Endometrial microvascular endothelial cells (primary cell): ENCODE measurements at regions not wholly inside any gene's neighbourhood (a gene's known extent, or its start where the extent isn't known, plus 50 kb on each side); places are given as distances from the start of the nearest gene placed in this dataset.

Source experiments
- in situ Hi-C: cut with HindIII; loops from 2 replicates; pipeline ENCODE4 v1.10.0; 2017; ENCODE audit warnings: low sequenced_read_pairs, low pct_unique_long_range_greater_than_20kb; ENCODE audit errors: inconsistent ontology term

DNA sequence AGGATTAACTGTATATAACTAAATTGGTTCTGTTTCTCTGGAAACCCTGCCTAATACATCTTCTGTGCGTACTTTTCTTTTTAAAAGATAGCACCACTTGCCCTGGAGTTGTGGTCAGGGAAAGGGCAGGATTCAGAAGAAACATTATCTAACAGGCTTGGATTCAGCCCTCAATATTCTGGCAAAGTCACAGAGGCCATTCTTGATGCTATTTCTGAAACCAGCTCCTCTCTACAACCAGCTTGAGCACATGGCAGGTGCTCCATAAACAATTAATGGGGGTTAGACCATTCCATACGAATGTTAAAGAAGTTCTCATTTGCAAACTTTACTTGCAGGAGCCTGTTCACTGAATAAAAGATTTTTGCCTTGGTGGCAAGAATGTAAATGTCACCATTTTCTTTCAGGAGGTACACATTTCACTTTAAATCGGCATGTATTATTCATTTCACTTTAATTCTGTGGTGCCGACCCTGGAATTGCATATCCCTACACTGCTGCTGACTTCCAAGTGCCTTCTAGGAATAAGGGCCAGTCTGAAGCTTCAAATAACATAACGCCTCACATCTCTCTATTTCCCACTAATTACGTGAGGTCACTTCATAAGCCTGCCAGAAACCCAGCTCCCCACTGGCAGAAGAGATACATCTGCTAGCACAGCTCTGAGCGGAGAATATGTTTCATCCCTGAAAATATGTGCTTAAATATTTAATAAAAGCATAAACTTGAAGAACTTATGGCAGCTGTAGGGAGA lies 248.7 kb downstream of the ADGRG6 start:
- in situ Hi-C loops = no loop called here

GRCh38 chr6:142551274-142551811 lies 249.5 kb downstream of the ADGRG6 start:
- in situ Hi-C loops = no loop called here

- in situ Hi-C loops = no loop called here
Measured at GRCh38 chr6:142558786-142559185, 257.0 kb downstream of the ADGRG6 start.

DNA sequence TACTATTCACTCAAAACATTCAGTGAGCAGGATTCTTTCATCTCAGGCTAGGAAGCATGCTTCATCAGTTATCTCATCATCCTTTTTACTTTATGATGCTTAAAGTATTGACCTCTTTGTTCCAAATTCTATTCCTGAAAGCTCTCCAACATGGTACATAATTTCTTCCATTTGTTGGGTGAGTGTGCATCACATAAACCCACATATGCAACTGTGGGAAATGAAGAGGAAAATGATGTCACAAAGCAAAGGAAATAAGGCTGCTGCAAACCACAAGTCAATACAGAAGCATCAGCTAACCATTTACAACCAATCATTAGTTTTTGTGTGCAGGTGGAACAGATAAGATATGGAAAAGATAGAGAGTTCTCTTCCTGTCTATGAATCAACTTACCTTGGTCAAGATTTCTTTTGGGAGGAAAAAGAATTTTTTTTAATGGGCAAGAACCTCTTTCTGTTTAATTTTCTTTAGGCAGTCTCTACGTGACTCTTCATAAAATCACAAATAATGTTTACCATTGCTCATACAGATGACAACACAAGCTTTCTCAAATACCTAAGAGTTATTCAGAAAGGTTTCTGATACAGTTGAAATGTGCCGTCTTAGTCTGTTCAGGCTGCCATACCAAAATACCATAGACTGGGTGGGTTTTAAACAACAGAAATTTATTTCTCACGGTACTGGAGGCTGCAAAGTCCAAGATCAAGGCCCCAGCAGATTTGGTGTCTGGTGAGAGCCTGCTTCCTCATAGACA lies 259.9 kb downstream of the ADGRG6 start:
- in situ Hi-C loops = no loop called here

DNA sequence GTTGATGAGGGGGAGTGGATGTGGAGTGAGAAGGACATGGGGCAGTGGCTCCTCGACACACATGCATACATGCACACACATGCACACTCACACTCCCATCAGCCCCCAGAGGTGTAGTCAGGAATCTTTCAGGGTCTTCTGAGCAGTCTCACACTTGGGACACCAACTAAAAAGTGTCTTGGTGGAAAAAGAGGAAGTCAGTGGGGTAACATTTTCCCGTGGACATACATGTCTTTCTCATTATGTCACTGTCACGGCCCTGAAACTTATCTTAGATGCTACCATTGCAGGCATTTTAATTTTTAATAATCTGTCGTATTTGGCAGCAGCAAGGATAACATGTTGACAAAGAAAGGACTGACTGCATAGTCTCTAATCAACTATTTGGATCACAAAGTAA lies 261.1 kb downstream of the ADGRG6 start:
- in situ Hi-C loops = no loop called here

DNA sequence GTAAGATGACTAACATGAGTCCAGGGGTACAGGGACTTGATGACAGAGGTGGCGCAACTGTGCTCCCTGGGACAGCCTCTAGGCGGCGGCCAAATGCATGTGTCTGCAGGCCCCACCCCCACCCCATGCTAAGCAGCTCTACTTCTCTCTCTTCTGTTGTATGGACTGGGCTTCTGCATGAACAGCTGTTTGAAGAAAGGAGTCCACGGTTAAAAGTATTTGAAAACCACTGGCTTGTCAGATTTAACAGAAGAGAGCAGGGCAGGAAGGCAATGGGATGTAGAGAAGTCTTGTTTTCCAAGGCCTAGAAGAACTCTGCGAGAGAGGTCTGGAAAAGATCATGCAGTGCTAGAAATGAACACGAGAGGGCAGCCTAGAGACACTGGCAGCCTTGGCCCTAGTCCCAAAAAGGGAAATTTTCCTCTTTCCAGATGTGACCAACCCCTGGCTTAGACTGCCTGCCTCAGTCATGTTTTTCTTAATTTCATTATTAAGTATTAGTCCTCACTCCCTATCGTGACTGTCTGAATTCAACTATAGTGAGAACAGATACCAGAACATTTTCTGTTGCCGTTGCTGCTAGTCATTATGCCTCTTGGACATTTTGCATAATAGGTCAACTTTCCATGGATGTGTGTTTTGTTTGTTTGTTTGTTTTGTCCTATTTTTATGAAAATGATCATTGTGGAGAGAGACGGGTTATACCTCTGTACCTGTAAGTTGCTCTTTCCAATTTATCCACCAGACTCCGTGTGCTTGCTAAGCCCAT lies 265.0 kb downstream of the ADGRG6 start:
- in situ Hi-C loops = no loop called here

DNA sequence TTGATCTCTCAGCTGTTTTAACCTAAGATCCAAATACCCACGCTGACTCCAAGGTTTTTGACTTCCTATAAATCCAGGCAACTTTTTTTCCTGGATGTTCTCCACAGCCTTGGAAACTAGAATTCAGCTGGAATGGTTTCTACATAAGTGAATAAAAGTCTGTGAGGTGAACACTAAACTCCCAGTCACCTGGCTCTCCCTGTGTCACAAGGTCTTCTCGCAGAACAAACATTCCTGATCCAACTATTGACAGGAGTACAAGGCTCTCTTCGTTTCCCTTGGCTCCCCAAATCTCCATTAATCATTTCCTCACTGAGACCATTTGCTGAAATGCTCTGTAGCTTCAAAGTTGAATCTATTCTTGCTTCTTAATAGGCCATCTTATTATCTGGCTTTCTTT lies 265.7 kb downstream of the ADGRG6 start:
- in situ Hi-C loops = no loop called here

DNA sequence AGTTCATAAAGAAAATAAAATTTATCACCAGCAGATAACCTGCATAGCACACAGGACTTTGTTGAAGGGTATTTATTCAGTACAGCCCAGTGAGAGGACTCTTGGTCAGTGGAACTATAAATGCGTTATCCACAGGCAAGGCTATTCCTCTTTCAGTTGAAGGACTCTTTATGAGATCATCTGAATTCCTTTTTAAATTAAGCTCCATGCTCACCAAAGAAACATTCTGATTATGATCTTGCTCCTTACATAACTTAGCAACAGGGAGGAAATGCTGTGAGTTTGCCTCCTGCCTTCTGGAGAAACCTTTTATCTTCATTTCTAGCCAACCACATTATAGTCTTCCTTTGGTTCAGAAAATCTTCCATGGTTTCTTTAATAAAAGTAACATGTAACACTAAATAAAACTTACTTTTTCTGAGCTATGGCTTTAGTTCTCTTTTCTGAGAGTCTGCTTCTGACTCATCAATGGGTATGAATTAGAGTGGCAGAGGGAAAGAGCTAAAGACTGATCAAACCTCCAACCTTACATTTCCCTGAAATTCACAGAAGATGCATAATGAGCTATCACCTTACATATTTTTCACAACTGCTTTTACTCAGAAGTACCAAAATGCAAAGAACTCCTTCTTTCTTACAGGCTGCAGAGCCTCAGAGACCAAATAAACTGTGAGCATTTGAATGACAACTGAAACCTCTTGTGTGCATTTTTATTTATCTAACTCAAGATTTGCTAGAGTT lies 267.2 kb downstream of the ADGRG6 start:
- in situ Hi-C loops = no loop called here

DNA sequence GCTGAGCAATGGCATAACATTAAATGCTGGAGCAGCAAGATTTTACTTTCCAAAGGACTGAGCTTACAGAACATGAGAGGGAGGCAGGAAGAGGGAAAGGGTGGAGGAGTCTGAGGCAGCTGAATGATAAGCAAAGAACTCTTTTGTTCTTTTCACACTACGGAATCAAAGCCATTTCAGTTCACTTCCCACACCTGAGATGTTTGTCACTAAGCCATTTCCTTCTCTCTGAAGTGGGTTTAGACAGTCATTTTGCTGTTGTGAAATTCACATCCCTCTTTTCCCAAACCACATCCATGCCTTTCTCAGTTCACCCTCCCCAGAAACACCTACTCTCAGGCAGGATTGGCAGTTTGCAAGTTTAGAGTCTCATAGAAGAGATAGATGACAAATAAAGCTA lies 267.9 kb downstream of the ADGRG6 start:
- in situ Hi-C loops = no loop called here

- in situ Hi-C loops = no loop called here
Measured at GRCh38 chr6:142570221-142570671, 268.4 kb downstream of the ADGRG6 start.

DNA sequence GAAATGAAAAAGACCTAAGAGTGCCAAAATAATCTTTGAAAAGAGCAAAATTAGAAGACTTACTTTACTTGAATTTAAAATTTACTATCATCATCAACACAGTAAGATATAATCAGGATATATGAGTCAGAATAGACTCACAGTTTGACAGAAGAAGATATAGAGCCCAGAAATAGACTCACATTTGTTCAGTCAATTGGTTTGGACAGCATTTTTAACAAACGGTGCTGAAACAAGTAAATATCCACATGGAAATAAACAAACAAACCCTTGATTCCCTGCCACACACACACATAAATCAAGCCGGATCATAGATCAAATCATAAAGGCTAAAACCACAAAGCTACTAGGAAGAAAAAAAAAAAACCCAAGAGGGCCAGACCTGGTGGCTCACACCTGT lies 291.1 kb downstream of the ADGRG6 start:
- in situ Hi-C loops = no loop called here

GRCh38 chr6:142597836-142598235 lies 296.0 kb downstream of the ADGRG6 start:
- in situ Hi-C loops = no loop called here

- in situ Hi-C loops = no loop called here
Measured at GRCh38 chr6:142601427-142601826, 299.6 kb downstream of the ADGRG6 start.

DNA sequence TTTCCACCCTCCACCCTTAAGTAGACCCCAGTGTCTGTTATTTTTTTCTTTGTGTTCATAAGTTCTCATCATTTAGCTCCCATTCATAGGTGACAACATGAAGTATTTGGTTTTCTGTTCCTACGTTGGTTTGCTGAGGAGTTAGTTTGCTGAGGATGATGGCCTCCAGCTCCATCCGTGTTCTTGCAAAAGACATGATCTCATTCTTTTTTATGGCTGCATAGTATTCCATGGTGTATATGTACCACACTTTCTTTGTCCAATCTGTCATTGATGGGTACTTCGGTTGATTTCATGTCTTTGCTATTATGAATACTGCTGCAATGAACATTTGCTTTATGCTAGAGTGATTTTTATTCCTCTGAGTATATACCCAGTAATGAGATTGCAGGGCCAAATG lies 301.2 kb downstream of the ADGRG6 start:
- in situ Hi-C loops = no loop called here

DNA sequence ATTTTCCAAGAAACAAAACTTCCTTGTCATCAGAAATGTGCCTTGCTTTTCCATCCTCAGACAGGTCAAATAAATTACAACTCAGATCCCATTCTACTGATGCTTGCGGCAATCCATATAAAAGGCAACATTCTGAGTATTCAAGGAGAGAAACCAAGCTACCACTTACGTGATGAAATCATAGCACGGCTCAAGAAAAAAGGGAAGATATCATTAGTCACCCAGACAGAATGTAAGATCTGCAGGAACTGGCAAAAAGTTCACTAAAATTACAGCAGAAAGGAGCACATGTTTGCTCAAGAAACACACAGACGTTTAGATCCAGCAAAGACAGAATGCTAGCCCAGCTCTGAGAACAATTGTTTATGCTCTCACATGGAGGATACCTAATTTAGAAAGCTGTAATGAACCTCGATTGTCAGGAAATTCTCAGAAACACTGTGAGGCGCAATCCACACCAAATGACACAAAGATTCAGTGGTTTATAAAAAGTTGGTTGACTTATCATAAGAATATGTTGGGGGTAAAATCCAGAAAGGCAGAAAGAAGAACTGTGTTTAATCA lies 304.2 kb downstream of the ADGRG6 start:
- in situ Hi-C loops = no loop called here

- in situ Hi-C loops = no loop called here
Measured at GRCh38 chr6:142612956-142613355, 311.1 kb downstream of the ADGRG6 start.

- in situ Hi-C loops = no loop called here
Measured at GRCh38 chr6:142613981-142614380, 312.2 kb downstream of the ADGRG6 start.

DNA sequence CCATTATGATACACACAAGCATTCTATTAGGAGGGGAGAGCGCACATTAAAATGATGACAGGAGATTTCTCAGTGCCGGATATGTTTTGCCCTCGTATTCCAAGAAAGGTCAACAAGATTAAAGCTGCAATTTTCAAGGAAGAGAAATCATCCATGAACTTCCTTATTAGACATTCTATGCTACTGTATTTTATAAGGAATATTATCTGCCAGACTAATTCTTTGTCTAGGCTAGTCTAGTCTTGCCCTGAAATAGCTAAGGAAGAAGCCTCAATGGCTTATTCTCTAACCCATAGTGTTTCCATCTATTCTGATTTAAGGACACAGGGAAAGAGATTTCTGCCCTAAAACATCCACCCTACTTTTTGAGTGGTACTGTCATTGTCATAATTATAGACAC lies 315.4 kb downstream of the ADGRG6 start:
- in situ Hi-C loops = no loop called here

DNA sequence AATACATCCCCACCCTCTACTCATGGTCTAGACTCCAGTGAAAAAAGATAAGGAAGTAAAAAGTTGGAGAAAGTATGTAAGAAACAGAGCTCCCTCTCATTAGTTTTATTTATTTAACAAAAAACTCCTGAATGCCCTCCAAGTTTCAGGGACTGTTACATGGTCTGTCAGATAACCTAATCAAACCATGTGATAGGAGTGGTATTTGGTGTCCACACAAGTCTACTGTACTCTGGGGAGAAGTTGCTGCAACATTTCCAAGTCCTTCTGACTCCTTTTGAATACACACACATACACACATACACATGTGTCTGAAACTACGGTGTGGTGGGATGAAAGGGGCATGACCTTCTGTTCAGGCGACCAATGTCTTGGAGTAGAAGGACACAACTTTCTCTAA lies 320.0 kb downstream of the ADGRG6 start:
- in situ Hi-C loops = no loop called here
